NCI-H1694 (cell line): ENCODE measurements at regions not wholly inside any gene's neighbourhood (a gene's known extent, or its start where the extent isn't known, plus 50 kb on each side); places are given as distances from the start of the nearest gene placed in this dataset.

ENCODE experiments used
- DNase-seq: peaks from one replicate; lab custom pipeline; 2025; lab: John Stamatoyannopoulos, UW

DNA sequence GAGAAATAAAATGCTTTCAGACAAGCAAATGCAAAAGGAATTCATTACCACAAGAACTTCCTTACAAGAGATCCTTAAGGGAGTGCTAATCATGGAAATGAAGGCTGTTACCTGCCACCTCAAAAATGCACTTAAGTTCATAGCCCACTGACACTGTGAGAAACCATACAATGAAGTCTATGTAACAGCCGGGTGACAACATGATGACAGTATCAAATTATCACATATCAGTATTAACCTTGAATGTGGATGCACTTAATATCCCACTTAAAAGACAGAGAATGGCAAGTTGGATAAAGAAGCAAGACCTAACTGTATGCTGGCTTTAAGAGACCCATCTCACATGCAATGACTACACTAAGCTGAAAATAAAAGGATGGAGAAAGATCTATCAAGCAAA, 403.4 kb upstream of the MC4R start:
- no peak for DNase-seq

DNA sequence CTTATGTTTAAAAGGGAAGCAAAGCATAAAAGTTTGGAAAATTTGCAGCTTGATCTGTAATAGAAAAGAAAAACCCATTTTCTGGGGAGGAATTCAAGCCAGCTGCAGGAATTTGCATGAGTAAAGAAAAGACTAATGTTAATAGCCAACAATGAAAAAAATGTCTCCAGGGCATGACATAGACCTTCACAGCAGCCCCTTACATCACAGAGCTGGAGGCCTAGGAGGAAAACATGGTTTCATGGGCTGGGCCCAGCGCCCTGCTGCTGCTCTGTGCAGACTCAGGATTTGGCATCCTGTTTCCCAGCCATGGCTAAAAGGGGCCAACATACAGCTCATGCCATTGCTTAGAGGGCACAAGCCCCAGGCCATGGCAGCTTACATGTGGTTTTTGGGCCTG, 411.6 kb upstream of the MC4R start:
- no peak for DNase-seq

DNA sequence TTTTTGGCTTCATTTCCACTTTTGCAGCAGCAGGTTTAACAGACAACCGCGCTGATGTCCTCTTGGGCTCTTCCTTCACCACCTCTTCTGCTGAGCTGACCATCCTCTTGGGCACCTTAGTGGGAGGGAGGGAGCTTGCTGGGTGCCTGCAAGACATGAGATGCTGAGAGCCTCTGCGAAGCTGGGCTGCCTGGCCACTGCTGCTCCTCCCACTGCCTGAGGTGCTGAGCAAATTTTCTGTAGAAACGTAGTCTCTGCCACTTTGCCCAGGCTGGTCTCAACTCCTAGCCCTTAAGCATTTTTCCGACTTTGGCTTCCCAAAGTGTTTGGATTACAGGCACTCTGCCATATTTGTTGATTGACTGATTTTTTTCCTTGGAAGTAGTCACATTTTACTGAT, 422.2 kb upstream of the MC4R start:
- no peak for DNase-seq

DNA sequence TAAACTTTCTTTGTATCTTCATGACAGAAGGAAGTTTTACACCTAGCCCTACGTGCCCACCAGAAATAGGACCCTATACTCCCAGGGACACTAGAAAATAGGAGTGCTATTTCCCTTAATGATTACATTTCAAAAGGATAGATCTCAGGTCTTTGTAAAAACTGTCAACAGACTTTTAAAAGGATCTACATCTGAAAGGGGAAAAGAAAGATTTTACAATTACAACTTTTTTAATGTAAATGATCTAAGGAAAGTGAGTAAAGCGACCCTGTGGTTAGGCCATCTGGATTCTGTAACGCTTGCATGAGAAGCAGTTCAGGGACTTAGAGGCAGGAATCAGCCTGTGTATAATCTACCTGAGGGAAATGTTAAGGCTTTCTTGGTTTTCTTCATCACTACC, 431.8 kb upstream of the MC4R start:
- DNase-seq: no peak

DNA sequence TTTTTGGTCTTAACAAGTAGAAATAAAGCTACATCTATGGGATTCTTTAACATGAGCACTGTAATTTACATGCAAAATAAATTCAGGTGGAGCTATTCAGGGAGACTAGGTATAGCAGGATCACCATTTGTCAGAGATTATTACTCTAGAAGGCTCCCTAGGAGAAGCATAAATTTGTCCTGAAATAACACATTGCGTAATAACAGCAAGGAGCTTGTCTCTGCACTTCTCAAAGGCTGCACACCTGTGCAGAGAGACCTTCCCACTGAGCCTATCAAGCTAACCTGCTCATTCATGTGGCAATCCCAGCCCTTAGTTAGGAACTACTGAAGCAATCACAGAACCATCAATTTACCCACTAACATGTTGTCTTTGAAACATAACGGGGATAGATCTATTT, 437.4 kb upstream of the MC4R start:
- no peak for DNase-seq

DNA sequence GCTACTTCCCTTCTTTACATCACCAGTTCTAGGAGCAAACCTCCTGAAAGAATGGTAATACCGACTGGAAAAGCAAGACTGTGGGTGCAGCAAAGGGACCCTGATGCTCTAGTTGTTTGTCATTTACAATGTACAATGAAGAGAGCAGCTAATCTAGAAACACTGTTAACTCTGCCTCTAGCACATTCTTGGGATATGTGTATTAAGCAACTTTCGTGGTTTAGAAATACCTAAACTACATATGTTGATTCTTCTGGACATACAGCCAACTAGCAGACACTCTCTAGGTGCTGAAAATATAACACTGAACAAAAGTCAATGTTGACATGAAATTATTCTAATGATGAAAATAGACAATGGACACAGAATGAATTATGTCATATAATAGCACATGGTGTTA, 440.3 kb upstream of the MC4R start:
- DNase-seq: no peak

DNA sequence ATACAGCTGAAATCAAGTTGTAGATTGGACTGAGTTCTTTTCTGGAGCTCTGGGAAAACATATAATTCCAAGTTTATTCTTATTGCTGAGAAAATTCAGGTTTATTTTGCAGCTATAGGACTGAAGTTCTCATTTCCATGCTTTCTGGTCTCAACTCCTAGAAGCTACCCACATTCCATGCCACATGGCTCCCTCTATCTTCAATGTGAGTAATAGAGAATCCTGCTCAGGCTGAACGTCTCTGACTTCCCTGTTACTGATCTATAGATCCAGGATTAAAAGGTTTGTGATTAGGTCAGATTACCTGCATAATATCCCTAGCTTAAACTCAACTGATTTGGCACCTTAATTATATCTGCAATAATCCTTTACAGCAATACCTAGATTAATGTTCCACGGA, 453.8 kb upstream of the MC4R start:
- no peak for DNase-seq

DNA sequence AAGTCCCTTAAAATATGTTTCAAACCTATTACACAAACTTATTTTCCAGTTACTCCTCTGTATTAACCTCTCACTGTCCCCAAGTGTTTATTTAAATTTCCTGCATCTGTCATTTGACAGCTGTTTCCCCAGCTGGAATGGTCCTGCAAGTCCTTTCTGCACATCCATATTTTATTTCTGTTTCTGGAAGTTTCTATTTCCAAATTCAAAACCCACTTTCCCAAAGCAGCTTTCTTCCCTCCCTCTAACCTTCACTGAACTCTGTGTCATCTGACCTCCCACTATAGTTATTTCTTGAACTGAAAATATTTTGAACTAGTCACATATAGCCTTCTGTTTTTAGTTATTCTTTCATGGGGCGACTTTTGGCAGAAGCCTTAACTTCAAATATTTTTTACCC, 459.4 kb upstream of the MC4R start:
- DNase-seq: no peak

DNA sequence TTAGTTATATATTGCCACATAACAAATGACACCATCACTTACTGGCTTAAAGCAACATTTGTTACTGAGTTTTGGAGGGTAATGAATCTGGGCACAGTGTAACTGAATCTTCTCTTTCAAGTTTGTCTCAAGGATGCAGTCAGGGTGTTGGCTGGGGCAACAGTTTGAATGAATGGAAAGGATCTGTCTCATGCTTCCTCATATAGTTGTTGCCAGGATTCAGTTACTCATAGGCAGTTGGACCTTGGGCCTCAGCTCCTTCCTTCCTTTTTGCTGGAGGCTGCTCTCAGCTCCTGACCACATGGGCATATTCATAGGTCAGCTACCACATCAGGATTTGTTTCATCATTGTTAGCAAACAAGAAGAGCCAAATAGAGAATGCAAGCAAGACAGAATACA, 466.1 kb upstream of the MC4R start:
- no peak for DNase-seq

DNA sequence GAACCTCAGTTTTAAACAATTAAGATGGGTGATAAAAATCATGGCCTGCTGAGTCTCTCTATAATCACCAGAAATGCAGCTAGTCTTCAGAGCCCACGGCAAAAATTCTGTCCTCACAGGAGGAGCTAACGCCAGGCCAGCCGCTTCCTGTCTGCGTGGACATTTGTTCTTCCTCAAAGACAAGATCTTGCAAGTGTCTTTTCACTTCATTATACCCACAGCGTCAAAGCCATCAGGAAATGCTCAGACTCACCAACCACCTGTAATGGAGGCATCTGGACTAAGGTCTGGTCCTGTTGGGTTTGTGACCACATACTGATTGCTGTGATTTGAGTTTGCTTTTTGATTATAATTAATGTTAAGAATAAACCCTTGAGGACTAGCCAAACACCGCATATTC, 473.8 kb upstream of the MC4R start:
- DNase-seq: no peak

DNA sequence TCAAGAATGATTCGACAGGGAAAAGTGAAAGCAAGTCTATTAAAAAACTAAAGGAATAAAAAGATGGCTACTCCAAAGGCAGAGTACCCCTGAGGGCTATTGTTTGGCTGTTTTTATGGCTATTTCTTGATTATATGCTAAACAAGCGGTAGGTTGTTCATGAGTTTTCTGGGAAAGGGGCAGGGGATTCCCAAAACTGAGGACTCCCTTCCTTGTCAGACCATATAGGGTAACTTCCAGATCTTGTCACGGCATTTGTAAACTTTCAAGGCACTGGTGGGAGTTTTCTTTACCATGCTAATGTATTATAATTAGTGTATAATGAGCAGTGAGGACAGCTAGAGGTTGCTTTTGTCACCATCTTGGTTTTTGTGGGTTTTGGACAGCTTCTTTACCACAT, 474.9 kb upstream of the MC4R start:
- DNase-seq: no peak

DNA sequence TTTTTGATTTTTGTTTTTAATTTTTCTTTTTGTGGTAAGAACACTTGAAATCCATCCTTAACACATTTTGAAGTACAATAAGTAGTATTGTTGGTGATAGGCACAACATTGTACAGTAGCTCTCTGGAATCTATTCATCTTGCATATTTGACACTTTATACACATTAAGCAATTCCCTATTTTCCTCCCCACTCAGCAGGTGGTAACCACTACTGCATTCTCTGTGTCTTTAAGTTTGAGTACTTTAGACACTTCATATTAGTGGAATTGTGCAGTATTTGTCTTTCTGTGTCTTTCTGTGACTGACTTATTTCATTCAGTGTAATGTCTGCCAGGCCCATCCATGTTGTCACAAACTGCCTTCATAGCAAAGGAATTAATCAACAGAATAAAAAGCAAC, 471.7 kb upstream of the CDH20 start:
- DNase-seq: no peak

DNA sequence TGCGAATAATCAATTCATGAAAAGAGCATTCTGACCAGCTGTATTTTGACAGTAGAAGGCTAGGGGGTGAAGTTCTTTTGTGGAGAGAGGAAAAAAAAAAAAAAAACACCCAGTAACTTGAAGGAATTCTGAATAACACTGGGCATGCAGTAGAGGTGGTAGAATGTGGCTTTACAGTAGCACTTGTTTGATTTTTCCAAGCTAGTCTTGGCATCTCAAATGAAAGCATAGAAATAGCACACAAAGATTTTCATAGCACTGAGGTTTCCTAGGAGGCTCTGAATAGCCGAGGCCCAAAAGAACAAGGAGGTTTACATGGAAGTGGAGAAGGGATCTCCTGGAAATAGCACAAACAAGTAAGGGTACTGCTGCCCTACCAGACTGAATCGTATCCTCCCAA, 470.2 kb upstream of the CDH20 start:
- DNase-seq: no peak

DNA sequence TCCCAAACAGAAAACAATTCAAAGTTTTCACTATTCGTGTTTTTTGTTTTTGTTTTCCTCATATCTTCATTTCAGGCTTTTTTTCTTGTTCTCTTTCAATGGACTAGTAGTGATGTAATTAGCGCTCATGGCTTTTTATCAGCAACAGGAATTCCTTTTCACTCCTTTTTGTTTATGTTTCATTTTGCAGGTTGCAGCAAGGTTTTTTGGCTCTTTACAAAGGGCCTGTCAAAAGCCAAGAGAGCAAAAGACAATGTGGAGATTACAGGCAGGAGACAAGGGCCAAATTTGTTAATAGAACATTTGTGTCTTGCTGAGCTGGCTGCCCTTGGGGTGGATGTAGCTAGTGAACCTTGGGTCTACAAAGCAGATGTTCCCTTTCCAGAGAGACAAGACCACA, 467.4 kb upstream of the CDH20 start:
- no peak for DNase-seq

DNA sequence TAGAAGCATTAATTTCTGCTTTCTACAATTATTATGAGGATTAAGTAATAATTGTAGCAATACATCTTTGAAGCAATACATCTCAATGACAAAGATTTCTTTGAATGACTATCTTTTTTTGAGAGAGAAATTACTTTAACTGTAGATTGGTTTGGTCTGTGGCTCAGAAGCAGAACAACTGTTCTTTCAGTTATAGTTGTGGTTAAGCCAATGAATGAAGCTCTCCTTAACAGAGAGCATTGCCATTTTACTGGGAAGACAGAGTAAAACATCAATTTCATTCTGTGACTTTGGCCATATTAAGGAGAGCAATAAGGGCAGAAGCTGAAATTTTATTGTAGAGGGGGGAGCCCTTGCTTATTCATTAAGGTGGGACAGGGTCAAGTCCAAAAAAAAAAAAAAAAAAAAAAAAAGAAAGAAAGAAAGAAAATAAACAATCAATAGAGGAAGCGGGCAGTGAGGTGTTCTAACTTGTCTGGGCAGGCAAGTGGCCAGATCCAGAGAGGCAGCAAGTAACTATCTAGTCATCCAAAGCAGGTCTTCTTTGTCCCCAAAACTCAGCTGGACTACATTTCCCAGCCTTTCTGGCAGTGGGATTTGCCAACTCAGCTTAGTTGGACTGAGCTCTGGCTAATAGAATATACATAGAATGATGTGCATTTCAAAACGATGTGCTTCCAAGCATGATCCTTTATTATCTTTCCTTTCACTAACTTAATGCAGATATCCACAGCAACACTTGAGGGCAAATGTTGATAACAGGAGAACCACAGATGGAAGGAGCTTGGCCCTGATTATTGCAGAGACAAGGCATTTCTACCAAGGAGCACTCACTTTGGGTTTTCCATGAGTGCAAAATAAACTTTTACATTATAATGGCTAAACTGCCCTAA, 462.7 kb upstream of the CDH20 start:
- DNase-seq: no peak

DNA sequence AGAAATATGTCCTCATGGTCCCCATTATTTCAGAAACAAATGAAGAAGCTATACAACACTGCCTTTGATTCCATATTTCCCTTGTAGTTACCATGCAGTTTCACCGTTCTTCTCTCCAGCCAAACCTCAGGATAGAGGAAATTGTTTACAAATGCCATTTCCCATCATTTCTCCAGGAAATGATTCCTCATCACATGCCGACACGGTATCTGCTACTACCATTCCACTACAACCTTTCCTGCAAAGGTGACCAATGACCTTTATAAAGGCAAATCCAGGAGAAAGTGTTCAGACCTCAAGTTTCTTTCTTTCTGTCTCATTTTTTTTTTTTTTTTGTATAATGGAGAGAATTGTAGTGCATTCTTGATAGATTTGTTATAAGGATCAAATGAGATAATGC, 460.8 kb upstream of the CDH20 start:
- no peak for DNase-seq

DNA sequence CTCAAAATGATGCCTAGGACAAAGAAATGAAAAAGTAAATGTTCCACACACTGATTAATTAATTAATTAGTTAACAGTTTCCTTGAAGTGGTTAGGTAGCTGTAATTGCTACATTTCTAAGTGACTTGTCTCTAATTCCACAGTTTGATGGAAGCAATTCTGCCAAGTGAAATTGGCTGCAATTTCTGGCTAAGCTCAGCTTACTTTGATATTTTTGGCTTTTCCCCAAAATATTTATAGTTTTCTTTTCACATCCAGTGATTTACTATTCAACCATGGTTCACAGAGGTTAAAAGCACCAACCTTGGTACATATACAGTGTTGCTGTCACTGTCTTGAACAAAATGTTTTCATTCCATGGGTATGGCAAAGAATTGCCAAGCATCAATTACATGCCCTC, 459.5 kb upstream of the CDH20 start:
- DNase-seq: no peak

DNA sequence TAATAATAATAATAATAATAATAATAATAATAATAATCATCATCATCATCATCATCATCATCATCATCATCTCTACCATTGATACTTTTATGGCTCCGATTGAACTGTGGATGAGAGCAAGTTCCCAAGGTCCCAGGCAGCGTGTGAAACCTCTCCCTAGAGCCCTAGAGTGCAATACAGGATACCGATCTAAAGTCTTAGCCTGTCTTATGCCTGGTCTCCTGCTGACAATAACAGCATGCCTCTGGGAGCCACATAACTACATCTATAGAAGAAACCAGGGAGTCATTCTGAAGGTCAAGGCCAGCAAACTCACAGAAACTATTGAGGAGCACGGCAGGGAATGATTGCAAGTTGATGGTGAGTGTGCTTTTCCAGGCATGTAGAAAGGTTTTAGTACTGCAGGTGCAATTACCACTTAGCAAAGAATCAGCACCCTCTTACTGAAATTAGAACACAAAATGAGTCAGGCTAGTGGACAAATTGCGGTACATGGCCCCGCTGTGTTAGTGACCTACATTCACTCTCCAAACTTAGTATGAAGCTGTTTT, 457.2 kb upstream of the CDH20 start:
- no peak for DNase-seq

DNA sequence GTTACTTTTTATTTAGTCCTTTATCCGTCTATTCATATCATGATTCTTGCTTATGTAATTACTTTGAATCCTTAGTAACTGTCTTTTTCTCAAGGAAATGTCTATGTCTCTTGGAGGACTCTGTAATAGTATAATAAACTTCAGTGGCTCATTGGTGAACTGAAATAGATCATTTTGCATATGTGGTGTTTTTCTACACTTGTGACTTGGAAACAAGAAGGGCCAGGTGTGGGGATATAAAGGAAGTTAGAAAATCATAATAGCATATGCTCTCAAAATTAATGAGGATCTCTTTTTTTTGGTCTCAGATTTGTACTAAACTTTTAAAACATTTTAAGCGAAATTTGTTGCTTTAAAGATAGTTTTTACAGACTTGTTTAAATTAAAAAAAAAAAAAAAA, 453.0 kb upstream of the CDH20 start:
- DNase-seq: no peak

DNA sequence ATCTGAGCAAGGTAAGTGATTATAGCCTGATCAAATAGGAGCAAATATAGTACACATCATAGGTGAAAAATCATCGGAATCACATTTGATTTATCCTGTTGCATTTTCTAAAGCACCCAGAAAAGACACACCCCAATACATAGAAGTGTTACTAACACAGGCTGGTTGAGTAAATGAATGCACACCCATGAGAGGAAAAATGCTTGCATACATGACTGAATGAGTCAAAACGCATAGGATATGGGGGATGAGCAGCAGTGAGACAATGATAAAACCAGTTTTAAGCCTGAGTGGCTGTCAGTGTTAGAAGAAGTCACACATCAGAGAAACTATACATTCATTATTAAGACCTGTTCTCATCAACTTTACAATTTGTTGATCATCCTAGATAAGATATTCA, 449.6 kb upstream of the CDH20 start:
- no peak for DNase-seq

DNA sequence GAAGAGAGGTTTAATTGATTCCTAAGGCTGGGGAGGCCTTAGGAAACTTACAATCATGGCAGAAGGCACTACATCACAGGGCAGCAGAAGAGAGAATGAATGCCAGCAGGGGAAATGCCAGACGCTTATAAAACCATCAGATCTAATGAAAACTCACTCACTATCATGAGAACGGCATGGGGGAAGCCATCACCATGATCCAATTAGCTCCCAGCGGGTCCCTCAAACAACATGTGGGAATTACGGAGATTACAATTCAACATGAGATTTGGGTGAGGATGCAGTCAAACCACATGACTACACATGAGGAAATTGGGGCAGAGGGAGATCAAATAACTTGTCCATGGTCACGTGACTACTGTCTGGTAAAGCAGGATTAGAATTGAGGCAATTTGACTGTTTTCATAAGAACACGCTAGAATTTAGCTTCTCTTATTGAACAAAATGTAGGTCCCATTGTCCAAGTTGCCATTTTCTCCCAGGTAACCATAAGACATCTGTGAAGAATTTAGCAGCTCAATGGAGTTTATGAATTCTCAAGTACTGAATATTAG, 445.1 kb upstream of the CDH20 start:
- no peak for DNase-seq

DNA sequence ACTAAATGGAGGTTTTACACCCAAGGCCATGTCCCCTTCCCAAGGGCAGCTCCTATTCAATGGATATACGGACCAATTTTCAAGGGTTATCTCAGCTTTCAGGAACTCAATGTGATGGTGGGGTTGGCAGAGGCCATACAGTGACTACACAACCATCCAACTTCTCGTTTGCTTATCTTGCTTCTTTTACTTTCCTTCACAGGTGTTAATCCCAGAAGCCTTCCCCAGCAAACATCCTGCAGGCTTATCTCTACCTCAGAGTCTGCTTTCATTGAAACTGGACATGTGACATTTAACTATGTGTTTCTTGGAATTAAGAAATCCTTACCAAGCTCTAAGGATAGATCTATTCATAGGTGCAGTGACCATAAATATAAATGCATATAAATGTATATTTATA, 443.8 kb upstream of the CDH20 start:
- DNase-seq: no peak

DNA sequence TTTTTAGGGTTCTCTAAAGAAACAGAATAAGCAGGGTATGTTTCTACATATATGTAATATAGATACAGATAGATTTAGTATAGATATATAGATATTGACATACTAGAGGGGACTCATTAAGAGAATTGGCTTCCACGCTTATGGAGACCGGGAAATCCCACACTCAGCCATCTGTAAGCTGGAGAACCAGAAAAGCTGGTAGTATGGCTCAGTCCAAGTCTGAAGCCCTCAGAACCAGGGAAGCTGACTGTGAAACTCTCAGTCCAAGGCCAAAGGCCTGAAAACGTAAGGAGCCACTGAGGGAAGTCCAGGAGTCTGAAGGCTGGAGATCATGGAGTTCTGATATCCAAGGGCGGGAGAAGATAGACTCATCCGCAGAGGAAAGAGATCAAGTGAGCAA, 441.3 kb upstream of the CDH20 start:
- DNase-seq: no peak

DNA sequence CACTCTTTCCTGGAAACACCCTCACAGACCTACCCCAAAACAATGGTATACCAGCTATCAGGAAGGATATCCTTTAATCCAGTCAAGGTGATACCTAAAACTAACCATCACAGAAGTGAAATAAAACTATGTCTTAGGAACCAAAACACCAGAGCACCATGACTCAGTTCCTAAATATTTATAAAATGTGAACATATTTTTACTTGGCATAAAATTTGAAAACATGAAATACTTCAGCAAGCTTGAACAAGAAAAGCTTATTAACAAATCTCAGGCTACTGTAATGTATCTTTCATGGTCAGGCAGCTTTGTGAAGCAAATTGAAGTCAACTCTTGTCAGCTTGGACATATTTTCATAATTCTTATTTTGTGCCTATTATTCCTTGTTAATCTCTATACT, 440.8 kb upstream of the CDH20 start:
- DNase-seq: no peak
